HCT116 (cell line): ENCODE measurements at regions not wholly inside any gene's neighbourhood (a gene's known extent, or its start where the extent isn't known, plus 50 kb on each side); places are given as distances from the start of the nearest gene placed in this dataset.

Experiments used
- CTCF ChIP-seq, 3 experiments: fragments of 200-600 bp in 1 of 3; sonication (generic) in 1 of 3; IDR thresholded peaks in 2 of 3; conservative IDR thresholded peaks in 1 of 3; 2 replicates each; pipeline ENCODE4 v1.5.1; 2012 to 2017; ENCODE audit warnings: low read depth in 2 of 3, low read length in 2 of 3, antibody characterized with exemption in 1 of 3, borderline replicate concordance in 1 of 3, control low read depth in 1 of 3, mild to moderate bottlenecking in 1 of 3, mixed read lengths in 1 of 3, mixed run types in 1 of 3, moderate library complexity in 1 of 3; ENCODE audit not compliant: insufficient read depth in 1 of 3
- EZH2 ChIP-seq: fragments of 200-600 bp; sonication (generic); IDR thresholded peaks from 2 replicates; pipeline ENCODE4 v1.6.1; 2017; ENCODE audit warnings: antibody characterized with exemption, mixed run types
- POLR2A ChIP-seq: IDR thresholded peaks from 2 replicates; pipeline ENCODE4 v1.7.0; 2011; ENCODE audit warnings: borderline replicate concordance; ENCODE audit not compliant: insufficient read depth, insufficient read length; ENCODE audit errors: extremely low read depth
- YY1 ChIP-seq: IDR thresholded peaks from 2 replicates; pipeline ENCODE4 v1.6.1; 2011; ENCODE audit warnings: low read length, low read depth, moderate library complexity, mild to moderate bottlenecking; ENCODE audit not compliant: insufficient replicate concordance; ENCODE audit errors: extremely low read depth
- ZNF274 ChIP-seq: fragments of 200-500 bp; sonication (Bioruptor generic); IDR thresholded peaks from 2 replicates; pipeline ENCODE4 v1.6.1; 2014; ENCODE audit warnings: mild to moderate bottlenecking, low read depth, low read length, inconsistent platforms
- TF ChIP-seq, protein P1 (sequence below): IDR thresholded peaks from 2 replicates; pipeline ENCODE4 v1.6.1; 2011; ENCODE audit warnings: mild to moderate bottlenecking, low read length, moderate library complexity; ENCODE audit not compliant: insufficient replicate concordance; ENCODE audit errors: extremely low read depth
- TF ChIP-seq, protein P2 (sequence below): IDR thresholded peaks from 2 replicates; pipeline ENCODE4 v1.6.1; 2012; ENCODE audit warnings: low read depth

DNA sequence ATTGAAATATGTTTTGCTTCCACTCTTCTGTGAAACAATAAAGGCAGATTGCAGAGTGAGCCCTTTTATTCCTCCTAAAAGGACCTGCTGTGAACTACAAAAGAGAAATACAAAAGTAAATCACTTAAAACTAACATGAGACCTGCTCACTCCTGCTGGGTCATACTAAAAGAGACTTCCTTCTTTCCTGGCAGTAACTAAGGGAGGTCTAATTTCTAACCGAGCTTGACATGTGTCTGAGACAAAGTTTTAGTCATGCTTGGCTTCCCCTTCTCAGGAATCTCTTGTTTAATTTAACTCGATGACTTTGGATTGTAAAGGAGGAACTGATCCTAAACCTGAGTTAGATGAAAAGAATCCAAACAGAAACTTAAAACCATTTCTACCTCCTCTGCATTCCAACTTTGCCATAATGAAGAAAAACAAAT, 86.4 kb upstream of the CDH6 start:
- no peak for TF ChIP-seq CTCF (IDR thresholded peaks at IDR 0.05 in 2 of 3, conservative IDR thresholded peaks at IDR 0.05 in 1 of 3; ENCODE audit: borderline replicate concordance in 1 of 3, insufficient read depth in 1 of 3, low read depth in 2 of 3, low read length in 2 of 3)
- TF ChIP-seq ZNF274: no peak
- TF ChIP-seq YY1: no peak
- TF ChIP-seq, protein P1, sequence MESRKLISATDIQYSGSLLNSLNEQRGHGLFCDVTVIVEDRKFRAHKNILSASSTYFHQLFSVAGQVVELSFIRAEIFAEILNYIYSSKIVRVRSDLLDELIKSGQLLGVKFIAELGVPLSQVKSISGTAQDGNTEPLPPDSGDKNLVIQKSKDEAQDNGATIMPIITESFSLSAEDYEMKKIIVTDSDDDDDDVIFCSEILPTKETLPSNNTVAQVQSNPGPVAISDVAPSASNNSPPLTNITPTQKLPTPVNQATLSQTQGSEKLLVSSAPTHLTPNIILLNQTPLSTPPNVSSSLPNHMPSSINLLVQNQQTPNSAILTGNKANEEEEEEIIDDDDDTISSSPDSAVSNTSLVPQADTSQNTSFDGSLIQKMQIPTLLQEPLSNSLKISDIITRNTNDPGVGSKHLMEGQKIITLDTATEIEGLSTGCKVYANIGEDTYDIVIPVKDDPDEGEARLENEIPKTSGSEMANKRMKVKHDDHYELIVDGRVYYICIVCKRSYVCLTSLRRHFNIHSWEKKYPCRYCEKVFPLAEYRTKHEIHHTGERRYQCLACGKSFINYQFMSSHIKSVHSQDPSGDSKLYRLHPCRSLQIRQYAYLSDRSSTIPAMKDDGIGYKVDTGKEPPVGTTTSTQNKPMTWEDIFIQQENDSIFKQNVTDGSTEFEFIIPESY: no peak
- TF ChIP-seq POLR2A: no peak
- TF ChIP-seq, protein P2, sequence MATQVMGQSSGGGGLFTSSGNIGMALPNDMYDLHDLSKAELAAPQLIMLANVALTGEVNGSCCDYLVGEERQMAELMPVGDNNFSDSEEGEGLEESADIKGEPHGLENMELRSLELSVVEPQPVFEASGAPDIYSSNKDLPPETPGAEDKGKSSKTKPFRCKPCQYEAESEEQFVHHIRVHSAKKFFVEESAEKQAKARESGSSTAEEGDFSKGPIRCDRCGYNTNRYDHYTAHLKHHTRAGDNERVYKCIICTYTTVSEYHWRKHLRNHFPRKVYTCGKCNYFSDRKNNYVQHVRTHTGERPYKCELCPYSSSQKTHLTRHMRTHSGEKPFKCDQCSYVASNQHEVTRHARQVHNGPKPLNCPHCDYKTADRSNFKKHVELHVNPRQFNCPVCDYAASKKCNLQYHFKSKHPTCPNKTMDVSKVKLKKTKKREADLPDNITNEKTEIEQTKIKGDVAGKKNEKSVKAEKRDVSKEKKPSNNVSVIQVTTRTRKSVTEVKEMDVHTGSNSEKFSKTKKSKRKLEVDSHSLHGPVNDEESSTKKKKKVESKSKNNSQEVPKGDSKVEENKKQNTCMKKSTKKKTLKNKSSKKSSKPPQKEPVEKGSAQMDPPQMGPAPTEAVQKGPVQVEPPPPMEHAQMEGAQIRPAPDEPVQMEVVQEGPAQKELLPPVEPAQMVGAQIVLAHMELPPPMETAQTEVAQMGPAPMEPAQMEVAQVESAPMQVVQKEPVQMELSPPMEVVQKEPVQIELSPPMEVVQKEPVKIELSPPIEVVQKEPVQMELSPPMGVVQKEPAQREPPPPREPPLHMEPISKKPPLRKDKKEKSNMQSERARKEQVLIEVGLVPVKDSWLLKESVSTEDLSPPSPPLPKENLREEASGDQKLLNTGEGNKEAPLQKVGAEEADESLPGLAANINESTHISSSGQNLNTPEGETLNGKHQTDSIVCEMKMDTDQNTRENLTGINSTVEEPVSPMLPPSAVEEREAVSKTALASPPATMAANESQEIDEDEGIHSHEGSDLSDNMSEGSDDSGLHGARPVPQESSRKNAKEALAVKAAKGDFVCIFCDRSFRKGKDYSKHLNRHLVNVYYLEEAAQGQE: no peak
- TF ChIP-seq EZH2: no peak
